GM18951 (cell line): ENCODE measurements at regions not wholly inside any gene's neighbourhood (a gene's known extent, or its start where the extent isn't known, plus 50 kb on each side); places are given as distances from the start of the nearest gene placed in this dataset.

Experiments
- POLR2A ChIP-seq: IDR thresholded peaks from 4 replicates; pipeline ENCODE4 v1.6.1; 2011; ENCODE audit warnings: mild to moderate bottlenecking; ENCODE audit not compliant: insufficient read length, insufficient read depth; ENCODE audit errors: extremely low read depth
- in situ Hi-C: fragments of 300-500 bp; cut with MboI; formaldehyde crosslinking; loops from one replicate; pipeline ENCODE4 v1.12.0; 2022; ENCODE audit warnings: low sequenced_read_pairs, mixed read lengths, inconsistent platforms; ENCODE audit not compliant: unreplicated experiment

- TF ChIP-seq POLR2A: no peak
- in situ Hi-C loops: no loop called here
Observed at GRCh38 chr22:46075764-46076531, 74.4 kb upstream of the PPARA start.

GRCh38 chr22:46076651-46077339 lies 73.5 kb upstream of the PPARA start:
- no peak for TF ChIP-seq POLR2A
- in situ Hi-C loops: no loop called here

GRCh38 chr22:46077669-46078099 lies 72.6 kb upstream of the PPARA start:
- in situ Hi-C loops: no loop called here
- TF ChIP-seq POLR2A: no peak

- in situ Hi-C loops: no loop called here
- no peak for TF ChIP-seq POLR2A
Observed at GRCh38 chr22:46078241-46079092, 71.9 kb upstream of the PPARA start.

- no peak for TF ChIP-seq POLR2A
- in situ Hi-C loops: no loop called here
Observed at GRCh38 chr22:46079093-46079860, 71.0 kb upstream of the PPARA start.

- in situ Hi-C loops: no loop called here
- TF ChIP-seq POLR2A: no peak
Observed at GRCh38 chr22:46079861-46080821, 70.2 kb upstream of the PPARA start.

- in situ Hi-C loops: no loop called here
- TF ChIP-seq POLR2A: no peak
Observed at GRCh38 chr22:46081036-46081830, 69.1 kb upstream of the PPARA start.

GRCh38 chr22:46081831-46082210 lies 68.5 kb upstream of the PPARA start:
- in situ Hi-C loops: no loop called here
- no peak for TF ChIP-seq POLR2A

GRCh38 chr22:46082633-46083032 lies 67.7 kb upstream of the PPARA start:
- no peak for TF ChIP-seq POLR2A
- in situ Hi-C loops: no loop called here

GRCh38 chr22:46083383-46084350 lies 66.7 kb upstream of the PPARA start:
- in situ Hi-C loops: no loop called here
- TF ChIP-seq POLR2A: no peak
